ENCODE measurements at regions not wholly inside any gene's neighbourhood (a gene's known extent, or its start where the extent isn't known, plus 50 kb on each side); places are given as distances from the start of the nearest gene placed in this dataset.

DNA sequence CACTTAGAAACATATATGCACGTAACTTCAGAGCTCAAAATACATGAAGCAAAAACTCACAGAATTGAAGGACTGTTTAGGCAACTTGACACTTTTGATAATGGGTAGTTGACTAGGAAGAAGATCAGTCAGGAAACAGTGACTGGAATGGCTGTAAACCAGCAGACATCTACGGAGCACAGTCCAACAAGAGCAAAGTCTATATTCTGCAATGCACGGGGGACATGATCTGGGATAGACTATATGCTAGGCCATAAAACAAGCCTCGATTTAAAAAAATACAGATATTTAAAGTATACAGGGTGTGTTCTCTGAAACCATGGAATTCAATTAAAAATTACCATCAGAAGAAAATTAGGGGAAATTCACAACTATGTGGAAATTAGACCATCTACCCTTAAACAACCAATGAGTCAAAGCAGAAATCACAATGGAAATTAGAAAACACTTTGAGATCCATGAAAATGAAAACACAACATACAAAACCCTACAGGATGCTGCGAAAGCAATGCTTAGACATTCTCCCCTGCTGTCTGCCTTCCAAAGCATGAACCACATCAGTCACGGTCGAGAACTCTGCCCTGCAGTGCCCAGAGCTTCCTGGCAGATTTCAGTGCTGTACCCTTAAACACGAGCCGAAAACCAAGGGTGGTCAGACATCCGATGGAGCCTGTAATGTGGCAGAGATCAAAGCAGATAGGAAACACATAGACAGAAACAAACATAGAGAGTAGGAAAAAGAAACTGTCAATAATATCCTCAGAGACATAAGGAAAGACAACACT lies 651.9 kb upstream of the HS6ST1 start:
- intact Hi-C loops (cut with DNase I; ENCODE audit: low total_unique reads), result no loop called here
- Histone ChIP-seq H3K4me3 (no peak overlapping the region), H3K36me3 (no peaks in the 10 kb centered on the region), H3K27ac (no peak overlapping the region), H3K4me1 (no peaks in the 10 kb centered on the region), H3K27me3 (no peaks in the 10 kb centered on the region), H3K9me3 (no peaks in the 10 kb centered on the region)
- TF ChIP-seq CTCF (IDR thresholded peaks at IDR 0.05 in 4 of 5, conservative IDR thresholded peaks at IDR 0.05 in 1 of 5) (no peak), POLR2A (IDR thresholded peaks at IDR 0.05) (no peak)
- in situ Hi-C loops (cut with MboI; ENCODE audit: low sequenced_read_pairs in 4 of 4), result no loop called here
- no peak for DNase-seq
- no peak for ATAC-seq

DNA sequence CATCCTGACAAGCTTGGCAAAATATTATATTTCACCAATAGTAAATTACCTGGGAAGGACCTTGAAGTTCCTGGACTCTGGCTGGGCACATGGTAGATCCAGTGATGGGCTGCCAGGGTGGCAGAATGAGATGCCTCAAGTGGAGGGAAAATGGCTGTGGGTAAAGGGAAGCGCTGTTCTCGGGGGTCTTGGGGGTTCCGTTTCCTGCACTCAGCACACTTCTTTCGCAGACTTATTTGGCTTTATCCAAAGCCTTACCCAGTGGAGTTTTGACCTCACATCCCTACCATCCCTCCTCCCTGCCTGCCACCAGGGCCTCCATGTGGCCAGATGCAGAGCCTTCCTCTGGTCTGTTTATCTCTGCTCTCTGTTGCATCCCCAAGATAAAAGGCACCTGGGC lies 654.9 kb upstream of the HS6ST1 start:
- H3K9me3 ChIP-seq, result no peaks in the 10 kb centered on the region
- H3K36me3 ChIP-seq, result no peaks in the 10 kb centered on the region
- intact Hi-C loops (cut with DNase I; ENCODE audit: low total_unique reads), result no loop called here
- DNase-seq, result no peak
- H3K27me3 ChIP-seq, result no peaks in the 10 kb centered on the region
- in situ Hi-C loops (cut with MboI; ENCODE audit: low sequenced_read_pairs in 4 of 4), result no loop called here
- no peak overlapping the region for H3K27ac ChIP-seq
- H3K4me3 ChIP-seq, result no peak overlapping the region
- no peaks in the 10 kb centered on the region for H3K4me1 ChIP-seq
- no peak for TF ChIP-seq CTCF (IDR thresholded peaks at IDR 0.05 in 4 of 5, conservative IDR thresholded peaks at IDR 0.05 in 1 of 5)
- TF ChIP-seq POLR2A (IDR thresholded peaks at IDR 0.05), result no peak
- ATAC-seq, result no peak

GRCh38 chr2:128978212-128978611 lies 659.5 kb upstream of the HS6ST1 start:
- in situ Hi-C loops (cut with MboI; ENCODE audit: low sequenced_read_pairs in 4 of 4) (no loop called here), intact Hi-C loops (cut with DNase I; ENCODE audit: low total_unique reads) (no loop called here)
- no peaks in the 10 kb centered on the region for H3K27me3 ChIP-seq
- no peaks in the 10 kb centered on the region for H3K4me1 ChIP-seq
- H3K27ac ChIP-seq, result no peak overlapping the region
- no peak for ATAC-seq
- no peak for TF ChIP-seq POLR2A (IDR thresholded peaks at IDR 0.05)
- no peak for DNase-seq
- H3K36me3 ChIP-seq, result no peaks in the 10 kb centered on the region
- no peak overlapping the region for H3K4me3 ChIP-seq
- no peaks in the 10 kb centered on the region for H3K9me3 ChIP-seq

GRCh38 chr2:128979182-128979581 lies 660.5 kb upstream of the HS6ST1 start:
- in situ Hi-C loops (cut with MboI; ENCODE audit: low sequenced_read_pairs in 4 of 4) (no loop called here), intact Hi-C loops (cut with DNase I; ENCODE audit: low total_unique reads) (no loop called here)
- Histone ChIP-seq H3K36me3 (no peaks in the 10 kb centered on the region), H3K27me3 (no peaks in the 10 kb centered on the region), H3K4me1 (no peaks in the 10 kb centered on the region), H3K4me3 (no peak overlapping the region), H3K27ac (no peak overlapping the region), H3K9me3 (no peaks in the 10 kb centered on the region)
- DNase-seq (no peak), ATAC-seq (no peak)
- TF ChIP-seq POLR2A (IDR thresholded peaks at IDR 0.05), result no peak
- TF ChIP-seq CTCF (IDR thresholded peaks at IDR 0.05 in 4 of 5, conservative IDR thresholded peaks at IDR 0.05 in 1 of 5), result no peak

DNA sequence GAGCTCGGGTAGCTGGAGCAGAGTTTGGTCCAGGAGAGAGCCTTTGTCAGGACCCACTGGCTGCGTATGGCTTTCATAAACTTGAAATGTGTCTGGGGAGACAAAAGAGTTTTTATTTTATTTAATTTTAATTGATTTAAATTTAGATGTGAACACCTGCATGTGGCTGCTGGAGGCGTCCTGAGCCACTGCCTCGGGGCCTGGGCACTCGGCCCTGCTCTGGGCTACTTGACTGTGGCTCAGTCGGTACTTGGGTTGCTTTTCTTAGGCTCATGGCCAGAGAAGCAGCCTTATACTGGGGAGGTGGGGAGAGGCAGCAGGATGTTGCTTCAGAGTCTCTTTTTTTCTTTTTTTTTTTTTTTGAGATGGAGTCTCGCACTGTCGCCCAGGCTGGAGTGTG lies 661.8 kb upstream of the HS6ST1 start:
- no peak for TF ChIP-seq CTCF (IDR thresholded peaks at IDR 0.05 in 4 of 5, conservative IDR thresholded peaks at IDR 0.05 in 1 of 5)
- TF ChIP-seq POLR2A (IDR thresholded peaks at IDR 0.05), result no peak

More for the DNA sequence above, 661.8 kb upstream of the HS6ST1 start:
- no peak overlapping the region for H3K27ac ChIP-seq
- no peaks in the 10 kb centered on the region for H3K27me3 ChIP-seq
- in situ Hi-C loops (cut with MboI; ENCODE audit: low sequenced_read_pairs in 4 of 4), result no loop called here
- intact Hi-C loops (cut with DNase I; ENCODE audit: low total_unique reads), result no loop called here
- ATAC-seq (no peak), DNase-seq (no peak)
- H3K4me1 ChIP-seq, result no peaks in the 10 kb centered on the region
- no peaks in the 10 kb centered on the region for H3K36me3 ChIP-seq
- H3K4me3 ChIP-seq, result no peak overlapping the region
- no peaks in the 10 kb centered on the region for H3K9me3 ChIP-seq
